T-helper 2 cell (primary cell): ENCODE measurements at regions not wholly inside any gene's neighbourhood (a gene's known extent, or its start where the extent isn't known, plus 50 kb on each side); places are given as distances from the start of the nearest gene placed in this dataset.

Experiments used
- DNase-seq, 5 experiments: peaks; one replicate each; pipeline versions ENCODE4 v3.0.0 to v3.0.0-alpha.2; 2012 to 2022

DNA sequence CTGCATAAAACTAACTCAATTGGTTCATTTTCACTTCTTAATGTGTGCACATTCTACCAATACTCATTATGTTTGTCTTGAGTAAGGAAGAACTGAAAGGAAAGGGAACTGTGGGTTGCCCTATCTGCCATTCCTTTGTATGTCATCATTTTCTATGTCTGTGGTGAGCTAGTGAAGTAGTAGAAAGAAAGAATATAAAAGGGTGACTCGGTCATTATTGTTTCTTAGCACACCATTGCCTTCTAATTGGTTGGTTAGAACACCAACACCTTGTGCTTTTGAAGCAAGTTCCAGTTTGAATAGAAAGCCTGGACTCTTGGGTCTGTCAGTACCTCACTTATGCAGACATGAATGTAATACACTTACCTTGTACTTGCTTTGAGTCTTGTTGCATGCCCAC is 64.3 kb upstream of the MDFIC start:
- no peak for DNase-seq

DNA sequence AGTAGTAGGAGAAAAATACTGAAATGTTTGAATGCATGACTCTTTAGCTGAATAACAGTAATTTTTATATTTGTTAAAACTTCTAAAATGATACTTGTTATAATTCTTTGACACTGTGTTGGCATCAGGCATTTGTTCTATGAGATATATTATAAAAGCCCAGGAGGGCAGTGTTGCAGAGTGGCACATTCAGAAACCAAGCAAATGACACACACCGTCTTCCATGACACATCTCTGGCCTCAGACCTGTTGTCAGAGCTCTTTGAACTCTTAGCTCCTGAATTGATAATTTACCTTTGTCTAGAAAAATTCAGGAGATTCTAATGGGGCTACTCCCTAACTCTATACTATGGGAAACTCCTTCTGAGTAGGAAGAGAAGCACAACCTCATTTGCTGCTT is 62.4 kb upstream of the MDFIC start:
- no peak for DNase-seq

DNA sequence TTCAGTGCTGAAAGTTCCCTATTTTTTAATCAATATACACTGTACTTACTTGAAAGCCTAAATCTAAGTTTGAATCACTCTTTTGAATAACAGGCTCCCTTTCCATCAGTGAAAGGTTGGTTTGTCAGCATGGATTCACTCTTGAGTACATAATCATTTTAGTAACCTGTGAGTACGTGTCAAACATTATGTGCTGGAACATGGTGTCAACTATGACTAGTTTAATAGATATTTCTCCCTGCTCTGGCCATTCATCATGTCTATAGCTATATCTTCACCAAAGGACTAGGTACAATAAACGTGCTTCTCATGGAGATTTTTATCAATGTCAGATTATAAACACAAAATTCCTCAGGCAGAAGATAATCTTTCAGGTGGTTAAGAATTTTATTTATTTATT is 61.7 kb upstream of the MDFIC start:
- no peak for DNase-seq

DNA sequence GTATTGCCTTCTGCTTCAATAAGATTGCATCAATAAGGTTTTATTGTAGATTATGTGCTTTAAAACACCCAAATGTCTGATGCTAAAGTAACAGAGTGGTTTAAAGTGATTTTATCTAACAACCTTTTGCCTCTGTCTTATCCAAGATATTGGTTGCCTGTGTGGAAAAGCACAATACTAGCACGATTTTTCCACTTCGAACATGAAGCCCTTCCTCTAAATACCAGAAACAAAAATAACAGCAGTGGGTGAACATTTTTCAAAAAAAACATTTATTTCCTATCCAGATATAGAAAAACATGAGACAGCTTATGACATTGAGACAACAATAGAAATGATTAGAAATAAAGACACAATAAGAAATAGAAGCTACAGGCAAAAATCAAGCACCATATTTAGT is 59.5 kb upstream of the MDFIC start:
- no peak for DNase-seq

DNA sequence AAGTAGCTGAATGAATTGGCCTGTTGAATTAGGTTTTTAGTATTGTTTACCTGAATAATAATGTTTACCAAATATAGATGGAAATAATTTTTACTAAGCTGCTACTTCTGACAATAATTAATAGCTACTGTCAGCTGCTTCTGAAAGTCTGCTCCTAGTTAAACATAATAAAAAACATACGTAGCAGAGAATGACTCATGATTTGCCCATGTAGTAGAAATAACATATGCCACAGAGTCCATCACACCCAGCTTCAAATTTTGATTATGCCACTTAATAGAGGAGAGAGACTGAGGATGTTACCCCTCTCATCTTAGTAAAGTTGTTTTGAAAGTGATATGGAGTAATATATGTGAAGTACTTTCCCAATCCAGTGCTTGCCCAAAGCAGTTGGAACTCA is 57.6 kb upstream of the MDFIC start:
- DNase-seq: no peak

DNA sequence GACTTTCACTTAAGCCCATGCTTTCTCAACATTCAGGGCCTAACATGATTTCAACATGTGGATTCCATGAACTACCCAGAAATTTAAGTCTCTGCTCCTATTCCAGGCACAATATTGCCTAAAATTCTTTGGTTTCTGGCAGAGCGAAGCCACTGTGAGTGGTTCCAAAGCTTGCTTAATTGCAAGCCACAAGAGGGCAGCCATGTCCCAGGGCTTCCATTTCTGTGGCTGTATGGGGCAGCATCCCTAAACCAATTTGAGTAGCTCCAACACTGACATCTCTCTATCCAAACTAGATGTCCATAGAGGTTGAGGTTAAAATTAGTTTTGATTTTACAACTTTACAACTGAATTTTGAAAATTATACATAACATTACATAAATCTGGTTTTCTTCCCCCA is 56.3 kb upstream of the MDFIC start:
- peak in 4 of 5 experiments; percentile 20 to 60 (median 40) for DNase-seq
